Hematopoietic multipotent progenitor cell treated with erythropoietin and hydrocortisone succinate and interleukin-3 and kit ligand, for 4 days (in vitro differentiated cells): ENCODE measurements at regions not wholly inside any gene's neighbourhood (a gene's known extent, or its start where the extent isn't known, plus 50 kb on each side); places are given as distances from the start of the nearest gene placed in this dataset.

Experiments used
- DNase-seq: peaks from one replicate; pipeline ENCODE4 v3.0.0-alpha.2; 2015

GRCh38 chr5:172588380-172588779 lies 52.7 kb upstream of the NEURL1B start:
- DNase-seq, result no peak

DNA sequence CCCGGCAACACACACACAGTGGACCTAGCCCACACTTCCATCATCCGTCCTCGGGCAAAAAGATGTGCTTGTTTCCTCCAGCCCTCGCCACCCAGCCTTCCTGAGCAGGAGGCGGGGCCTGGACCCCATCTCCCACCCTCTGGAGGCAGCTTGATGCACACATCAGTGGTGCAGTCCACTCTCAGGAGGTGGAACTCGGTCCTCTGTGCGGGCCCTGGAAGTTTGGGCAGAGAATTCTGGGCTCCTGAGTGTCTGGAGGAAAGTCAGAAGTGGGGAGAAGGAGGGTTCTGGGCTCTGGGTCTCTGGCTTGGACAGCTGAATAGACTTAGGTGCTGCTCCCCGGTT lies 54.0 kb upstream of the NEURL1B start:
- no peak for DNase-seq

DNA sequence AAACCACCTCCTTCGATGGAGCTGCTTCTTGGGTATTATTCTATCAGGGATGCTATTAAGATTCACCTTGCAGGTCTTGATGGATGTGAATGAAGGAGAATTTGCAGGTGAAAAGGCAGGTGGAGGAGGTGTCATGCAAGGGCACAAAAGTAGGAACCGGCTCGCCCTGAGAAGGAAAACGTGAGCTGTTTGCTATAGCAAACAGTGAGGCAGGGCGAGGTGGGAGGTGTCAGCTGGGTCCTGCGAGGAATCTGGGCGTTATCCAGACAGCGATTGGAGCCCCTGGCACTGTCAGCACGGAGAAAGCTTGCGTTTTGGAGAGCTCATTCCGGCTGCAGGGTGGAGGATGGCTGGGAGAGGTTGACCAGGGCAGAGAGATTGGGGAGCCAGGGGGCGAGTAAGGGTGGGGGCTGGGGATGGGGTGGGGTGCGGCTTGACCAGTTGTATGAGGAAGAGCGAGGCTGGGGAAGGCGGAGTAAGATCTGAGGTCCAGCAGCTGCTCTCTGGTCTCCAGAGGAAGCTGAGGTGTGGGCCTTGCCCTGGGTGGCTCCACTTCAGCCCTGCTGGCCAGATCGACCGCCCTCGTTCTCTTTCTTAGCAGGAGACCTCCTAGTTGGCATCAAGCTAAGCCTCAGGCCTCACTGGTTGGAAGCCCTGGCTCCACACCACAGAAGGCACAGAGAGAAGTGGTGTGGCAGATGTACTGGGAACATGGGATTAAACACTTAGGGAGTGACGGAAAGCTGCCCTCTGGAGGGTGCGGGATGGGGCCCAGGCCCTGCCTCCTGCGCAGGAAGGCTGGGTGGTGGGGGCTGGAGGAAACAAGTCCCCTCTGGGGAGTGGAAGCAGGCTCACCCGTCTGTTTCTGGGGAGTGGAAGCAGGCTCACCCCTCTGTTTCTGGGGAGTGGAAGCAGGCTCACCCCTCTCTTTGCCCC lies 54.7 kb upstream of the NEURL1B start:
- no peak for DNase-seq

- DNase-seq, result no peak
Measured at GRCh38 chr5:172585114-172585513, 55.9 kb upstream of the NEURL1B start.

GRCh38 chr5:172584638-172585037 lies 56.4 kb upstream of the NEURL1B start:
- no peak for DNase-seq

GRCh38 chr5:172583931-172584511 lies 57.0 kb upstream of the NEURL1B start:
- no peak for DNase-seq

- DNase-seq, result no peak
Measured at GRCh38 chr5:172582940-172583339, 58.1 kb upstream of the NEURL1B start.

DNA sequence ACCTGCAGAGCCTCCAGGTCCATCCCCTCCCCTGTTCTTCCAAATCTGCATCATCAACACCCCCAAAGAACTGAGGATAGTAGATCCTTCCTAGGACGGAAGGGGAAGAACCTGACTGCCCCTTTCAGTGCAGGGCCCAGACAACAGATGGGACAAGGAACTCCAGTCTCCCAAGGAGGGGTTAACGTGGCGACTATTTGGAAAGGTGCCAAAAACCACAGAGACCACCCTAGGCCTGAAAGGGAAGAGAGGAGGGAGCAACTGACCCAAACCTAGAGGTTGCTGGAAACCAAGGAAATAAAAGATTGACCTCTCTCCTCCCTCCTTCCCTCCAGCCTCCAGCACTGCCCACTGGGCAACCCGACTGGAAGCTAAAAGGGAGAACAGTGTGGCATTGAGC lies 59.7 kb upstream of the NEURL1B start:
- DNase-seq, result no peak

- no peak for DNase-seq
Measured at GRCh38 chr5:172579403-172579990, 61.6 kb upstream of the NEURL1B start.

DNA sequence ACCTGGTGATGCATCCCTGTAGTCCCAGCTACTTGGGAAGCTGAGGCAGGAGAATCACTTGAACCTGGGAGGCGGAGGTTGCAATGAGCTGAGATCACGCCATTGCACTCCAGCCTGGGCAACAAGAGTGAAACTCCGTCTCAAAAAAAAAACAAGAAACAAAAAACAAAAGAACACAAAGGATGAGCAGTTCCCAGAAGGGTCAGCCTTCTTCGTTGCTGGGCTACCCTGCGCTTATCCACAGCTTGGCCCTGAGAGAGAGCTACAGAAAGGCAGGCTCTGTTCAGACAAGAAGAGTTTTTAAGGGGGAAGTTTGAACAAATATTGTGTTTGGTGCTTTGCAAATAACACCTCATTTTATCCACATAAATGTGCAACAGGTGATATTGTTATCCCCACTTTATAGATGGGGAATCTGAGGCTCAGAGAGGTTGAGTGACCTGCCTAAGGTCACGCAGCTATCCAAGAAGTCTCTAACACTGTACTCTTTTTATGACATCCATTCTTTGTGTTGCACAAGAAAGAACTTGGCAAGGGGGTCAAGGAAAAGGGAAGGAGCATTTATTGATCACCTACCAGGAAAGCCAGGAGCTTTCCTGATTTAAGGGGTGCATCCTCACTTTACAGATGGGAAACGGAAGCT lies 63.7 kb upstream of the NEURL1B start:
- no peak for DNase-seq

DNA sequence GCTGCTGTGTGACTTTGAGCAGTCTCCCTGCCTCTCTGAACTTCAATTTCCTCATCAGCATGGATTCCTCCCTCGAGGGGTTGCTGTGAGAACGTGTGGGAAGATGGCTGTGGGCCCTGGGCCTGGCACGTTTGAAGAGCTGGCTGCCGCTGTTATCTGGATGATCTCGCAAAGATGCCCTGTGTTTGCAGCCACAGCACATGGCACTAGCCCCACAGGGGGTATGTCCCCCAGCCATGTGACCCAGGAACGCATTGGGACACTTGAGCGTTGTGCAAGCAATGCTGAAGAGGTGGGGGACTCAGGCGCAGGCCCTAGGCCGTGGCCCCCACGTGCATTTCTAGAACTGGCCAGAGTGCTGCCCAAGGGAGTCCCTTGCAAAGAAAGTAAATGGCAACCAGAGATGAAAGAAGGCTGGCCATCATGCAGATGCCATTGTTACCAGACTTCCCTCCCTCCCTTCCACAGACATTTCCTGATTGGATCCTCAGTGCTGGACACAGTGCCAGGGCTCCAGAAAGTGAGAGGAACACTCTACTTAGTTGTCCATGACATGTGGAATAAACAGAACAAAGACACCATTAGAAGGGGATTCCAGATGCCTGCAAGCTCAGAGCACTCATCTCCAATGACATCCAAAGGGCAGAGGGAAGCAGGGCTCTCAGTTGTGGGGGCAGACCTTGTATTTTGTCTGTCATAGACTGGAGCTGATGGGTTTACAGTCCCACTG lies 65.1 kb upstream of the NEURL1B start:
- no peak for DNase-seq

GRCh38 chr5:172575416-172575815 lies 65.6 kb upstream of the NEURL1B start:
- no peak for DNase-seq

DNA sequence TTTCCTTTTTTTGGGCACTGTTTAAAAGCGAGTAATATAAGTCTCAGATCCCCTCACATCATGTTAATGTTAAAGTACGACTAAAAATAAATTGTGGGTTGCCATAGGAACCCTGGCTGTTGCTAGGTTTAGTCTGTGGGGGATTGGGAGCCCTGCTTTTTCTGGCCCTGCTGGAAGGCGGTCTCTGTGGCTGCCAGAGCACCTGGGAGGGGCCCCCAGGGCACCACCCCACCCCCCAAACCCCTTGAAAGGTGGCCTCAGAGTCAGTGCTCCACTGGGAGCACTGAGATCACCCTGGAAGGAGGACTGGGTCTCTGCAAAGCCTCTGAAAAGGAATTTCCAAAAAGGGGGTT lies 66.2 kb upstream of the NEURL1B start:
- no peak for DNase-seq

GRCh38 chr5:172573986-172574870 lies 66.8 kb upstream of the NEURL1B start:
- DNase-seq, result no peak

DNA sequence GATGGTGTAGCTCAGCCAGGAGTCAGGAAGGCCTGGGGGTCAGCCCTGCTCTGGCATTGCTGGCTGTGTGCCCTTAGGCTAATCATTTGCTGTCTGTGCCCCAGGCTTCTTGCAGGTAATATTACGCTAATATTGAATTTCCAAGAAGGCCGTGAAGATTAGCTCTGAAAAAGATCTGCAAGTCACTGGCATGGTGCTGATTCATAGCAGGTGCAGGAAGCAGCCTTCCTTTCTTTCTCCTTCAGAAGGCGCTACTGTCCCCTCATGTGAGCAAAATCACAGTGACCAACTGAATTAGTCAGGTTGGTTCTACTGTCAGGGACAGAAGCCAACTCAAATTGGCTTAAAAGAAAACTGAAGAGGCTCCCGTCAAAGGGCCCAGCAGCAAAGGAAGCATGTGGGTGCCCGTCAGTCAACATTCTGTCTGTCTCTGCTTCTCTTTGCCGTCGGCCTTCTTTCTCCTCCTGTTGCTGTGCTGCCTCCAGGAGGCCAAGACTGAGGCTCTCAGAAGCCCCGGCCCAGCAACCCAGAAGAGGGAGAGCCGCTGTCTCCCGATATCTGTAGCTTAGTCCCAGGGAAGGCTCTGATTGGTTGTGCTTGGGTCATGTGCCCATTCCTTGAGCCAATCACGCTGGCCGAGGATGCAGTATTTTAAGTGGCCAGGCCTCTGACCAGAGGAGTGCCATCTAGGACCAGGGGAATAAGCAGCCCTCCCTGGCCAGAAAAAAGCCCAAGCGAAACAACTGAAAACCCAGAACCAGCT lies 67.8 kb upstream of the NEURL1B start:
- peak; percentile 46 for DNase-seq

DNA sequence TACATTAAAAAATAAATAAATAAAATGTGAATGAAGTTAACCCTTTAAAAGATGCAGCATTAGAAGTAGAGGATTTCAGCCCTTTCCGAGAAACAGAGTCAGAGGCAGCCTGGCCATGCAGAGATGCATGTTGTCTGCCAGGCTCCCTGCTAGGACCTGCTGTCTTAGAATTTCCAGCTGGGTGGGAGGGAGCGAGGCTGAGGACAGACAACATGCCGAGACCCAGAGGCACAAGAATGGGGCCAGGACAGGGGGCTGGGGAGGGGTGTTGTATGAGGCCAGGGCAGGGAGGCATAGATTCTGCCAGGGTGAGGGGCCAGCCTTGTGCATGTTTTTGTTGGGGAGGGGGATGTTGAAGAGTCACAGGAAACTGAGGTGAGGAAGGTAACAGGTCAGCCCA lies 68.6 kb upstream of the NEURL1B start:
- no peak for DNase-seq

- DNase-seq, result no peak
Measured at GRCh38 chr5:172571892-172572291, 69.2 kb upstream of the NEURL1B start.

GRCh38 chr5:172571413-172571812 lies 69.7 kb upstream of the NEURL1B start:
- DNase-seq, result peak; percentile 58

GRCh38 chr5:172570594-172571334 lies 70.3 kb upstream of the NEURL1B start:
- DNase-seq, result no peak

DNA sequence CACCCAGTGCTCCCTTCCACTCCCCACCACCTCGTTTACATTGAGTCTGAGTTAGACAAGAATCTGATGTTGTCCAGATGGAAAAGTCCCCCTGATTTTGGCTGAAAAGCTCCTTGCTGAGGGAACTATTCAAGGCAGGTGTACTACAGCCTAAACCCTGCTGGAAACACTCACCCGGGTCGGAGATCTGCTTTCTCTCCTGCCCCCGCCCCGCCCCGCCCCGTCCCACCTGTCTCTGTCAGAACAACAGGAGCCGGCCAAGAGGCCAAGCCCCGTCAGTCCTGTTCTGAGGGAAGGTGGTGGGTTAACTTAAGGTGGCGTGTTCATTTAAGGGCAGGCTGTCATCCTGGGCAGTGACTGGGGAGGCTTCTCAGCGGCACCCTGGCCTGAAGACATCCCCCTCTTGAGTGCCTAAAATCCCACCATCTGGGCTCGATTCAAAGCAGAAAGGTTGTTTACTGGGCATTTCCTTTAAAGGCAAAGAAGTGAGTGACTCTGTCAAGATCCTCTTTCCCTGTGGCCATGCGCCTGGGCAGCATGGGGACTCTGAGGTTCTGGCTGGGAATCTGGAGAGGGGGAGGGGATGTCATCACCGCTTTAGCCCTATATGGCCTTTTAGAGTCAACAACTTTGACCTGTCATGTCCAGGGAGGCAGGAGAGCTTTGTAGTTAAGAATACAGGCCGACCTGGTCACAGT lies 71.1 kb upstream of the NEURL1B start:
- no peak for DNase-seq
